SIG-M5 treated with dmso at 0.1 percent for 504 hours (cell line): ENCODE measurements at regions not wholly inside any gene's neighbourhood (a gene's known extent, or its start where the extent isn't known, plus 50 kb on each side); places are given as distances from the start of the nearest gene placed in this dataset.
"Not testable (repeated sequence)": the region's sequence is repeated elsewhere in the genome, so short reads cannot be mapped to it uniquely, and the experiment has no call there.

Source experiments
- DNase-seq: peaks from one replicate; lab custom pipeline; 2025; ENCODE audit not compliant: unreplicated experiment; lab: John Stamatoyannopoulos, UW

DNA sequence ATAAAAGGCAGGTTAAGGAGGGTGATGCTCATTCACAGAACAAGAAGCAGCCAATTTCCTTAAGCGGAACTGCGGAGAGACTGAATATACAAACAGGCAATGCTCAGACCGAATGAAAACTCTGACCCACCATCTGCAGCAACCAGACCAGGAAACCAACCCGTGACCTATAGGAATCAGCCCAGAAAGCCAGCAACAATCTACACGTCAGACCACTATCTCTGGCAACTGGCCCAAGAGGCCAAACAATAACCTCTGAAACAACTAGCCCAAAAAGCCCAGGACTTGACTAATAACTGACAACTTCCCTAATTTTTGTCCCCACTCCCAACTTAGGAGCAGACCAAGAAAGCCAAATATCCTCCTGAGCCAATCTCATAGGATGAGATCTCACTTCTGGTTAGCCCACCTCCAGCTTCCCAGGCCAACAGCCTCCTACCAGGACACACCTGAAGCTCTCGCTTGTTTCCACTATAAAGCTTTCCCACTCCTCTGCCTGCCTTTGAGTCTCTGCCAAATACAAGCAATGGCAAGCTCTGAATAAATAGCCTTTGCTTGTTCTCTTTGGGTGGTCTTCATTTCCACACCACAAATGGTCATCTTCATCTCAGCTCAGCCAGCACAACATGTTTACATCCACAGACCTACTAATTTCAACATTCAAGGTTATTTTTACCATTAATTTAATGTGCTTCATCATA, 168.5 kb downstream of the HSD17B3 start:
- no peak for DNase-seq

- no peak for DNase-seq
Measured at GRCh38 chr9:96131825-96132224, 170.2 kb downstream of the HSD17B3 start.

GRCh38 chr9:96130970-96131369, 171.0 kb downstream of the HSD17B3 start:
- no peak for DNase-seq

DNA sequence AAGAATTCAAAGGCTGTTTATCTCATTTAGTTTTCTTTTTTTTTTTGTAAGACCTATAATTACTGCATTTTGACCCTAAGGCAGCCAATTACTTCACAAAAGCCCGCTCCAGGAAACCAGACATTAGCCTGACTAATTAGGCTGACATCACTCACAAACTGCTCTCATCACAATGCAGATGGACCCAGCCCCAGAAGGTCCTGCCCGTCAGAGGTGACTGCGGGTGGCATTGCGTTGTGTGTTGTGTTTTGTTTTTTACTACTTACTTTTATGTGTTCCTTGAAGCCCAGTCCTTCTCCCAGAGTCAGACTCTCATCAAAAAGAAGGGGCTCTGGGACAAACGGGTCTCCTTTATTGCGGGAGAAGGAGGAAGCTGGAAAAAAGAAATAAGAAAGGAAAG, 172.2 kb downstream of the HSD17B3 start:
- no peak for DNase-seq

DNA sequence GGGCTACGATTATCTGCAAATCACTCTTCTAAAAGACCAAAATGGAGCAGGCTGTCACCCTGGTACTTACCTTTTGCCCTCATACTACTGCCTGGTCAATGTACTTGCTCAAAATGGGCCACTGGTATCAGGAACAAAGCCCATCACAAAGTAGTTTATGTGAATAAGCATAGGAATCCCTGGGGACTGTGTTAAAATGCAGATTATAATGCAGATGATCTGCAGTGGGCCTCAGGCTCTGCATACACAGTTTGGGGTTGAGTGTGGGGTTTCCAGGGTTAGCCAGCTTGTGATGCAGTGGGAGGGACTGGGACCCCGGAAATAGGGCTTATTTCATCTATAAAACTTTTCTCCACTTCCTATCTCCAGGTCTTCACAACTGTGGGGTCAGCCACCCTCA, 173.1 kb downstream of the HSD17B3 start:
- no peak for DNase-seq

DNA sequence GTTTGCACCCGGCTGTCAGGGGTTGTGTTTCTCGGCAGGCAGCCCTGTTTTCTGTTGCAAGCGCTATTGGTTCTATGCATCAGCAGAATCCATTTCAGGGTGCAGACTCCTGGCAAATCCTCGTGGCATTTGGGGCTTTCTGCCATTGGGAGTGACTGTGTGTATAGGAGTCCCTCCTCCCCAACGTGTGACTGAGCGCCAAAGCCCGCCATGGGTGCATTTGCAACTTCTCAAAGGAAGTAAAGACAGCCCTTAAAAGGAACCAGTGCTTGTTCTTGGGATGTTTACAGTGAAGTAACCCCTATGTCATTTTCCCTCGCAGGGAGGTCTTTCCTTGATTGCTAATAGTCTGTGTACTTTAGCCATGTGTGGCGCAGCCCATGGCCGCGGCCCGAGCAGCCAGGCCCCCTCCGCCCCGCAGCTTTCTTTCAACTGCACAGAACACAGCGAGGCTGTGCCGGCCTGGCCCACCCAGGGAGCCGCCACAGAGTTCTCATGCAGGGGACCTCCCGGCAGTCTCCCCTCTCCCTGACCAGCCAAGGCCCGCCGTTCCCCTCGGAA, 175.6 kb downstream of the HSD17B3 start:
- no peak for DNase-seq

DNA sequence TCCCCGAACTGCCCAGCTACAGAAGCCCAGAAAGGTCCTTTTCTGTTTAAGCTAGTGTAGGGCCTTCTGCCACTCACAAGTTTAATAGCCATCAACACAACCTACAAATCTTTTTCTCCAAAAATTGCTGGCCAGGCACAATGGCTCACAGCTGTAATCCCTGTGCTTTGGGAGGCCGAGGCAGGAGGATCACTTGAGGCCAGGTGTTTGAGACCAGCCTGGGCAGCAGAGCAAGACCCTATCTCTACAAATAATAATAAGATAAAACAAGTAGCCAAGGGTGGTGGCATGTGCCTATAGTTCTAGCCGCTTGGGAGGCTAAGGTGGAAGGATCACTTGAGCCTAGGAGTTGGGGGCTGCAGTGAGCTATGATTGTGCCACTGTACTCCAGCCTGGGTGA, 176.4 kb downstream of the HSD17B3 start:
- DNase-seq: no peak

DNA sequence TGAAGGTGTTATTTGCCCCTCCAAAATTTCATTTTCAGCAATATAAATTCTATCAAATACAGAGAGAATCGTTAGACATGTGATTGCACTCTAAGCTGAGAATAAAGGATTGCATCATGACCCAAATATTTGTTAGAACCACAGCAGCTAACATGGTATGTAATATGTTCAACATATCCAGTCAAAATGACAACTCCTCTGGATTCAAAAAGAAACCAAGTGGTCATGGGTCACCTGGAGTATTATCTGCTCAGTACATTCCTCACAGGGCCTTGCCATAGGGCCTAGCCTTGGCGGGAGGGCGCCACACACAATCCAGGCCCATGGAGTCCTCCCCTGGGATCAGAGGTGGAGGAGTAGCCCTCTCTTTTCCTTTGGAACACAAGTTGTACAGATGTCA, 179.2 kb downstream of the HSD17B3 start:
- no peak for DNase-seq

DNA sequence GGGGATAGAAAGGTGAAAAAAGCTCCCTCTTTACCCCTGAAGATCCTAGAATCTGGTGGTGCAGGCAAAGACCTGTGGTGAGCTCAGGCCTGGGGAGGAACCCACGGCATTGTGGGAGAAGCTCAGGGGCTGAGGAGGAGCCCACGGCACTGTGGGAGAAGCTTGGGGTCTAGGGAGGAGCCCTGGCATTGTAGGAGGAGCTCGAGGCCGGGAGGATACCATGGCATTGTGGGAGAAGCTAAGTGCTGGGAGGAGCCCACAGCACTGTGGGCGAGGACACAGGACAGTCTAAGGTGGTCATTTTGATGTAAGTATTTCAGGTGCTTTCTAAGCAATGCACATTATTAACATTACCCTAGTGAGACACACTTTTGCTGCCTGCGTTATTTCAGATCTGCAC, 179.7 kb downstream of the HSD17B3 start:
- DNase-seq: no peak

DNA sequence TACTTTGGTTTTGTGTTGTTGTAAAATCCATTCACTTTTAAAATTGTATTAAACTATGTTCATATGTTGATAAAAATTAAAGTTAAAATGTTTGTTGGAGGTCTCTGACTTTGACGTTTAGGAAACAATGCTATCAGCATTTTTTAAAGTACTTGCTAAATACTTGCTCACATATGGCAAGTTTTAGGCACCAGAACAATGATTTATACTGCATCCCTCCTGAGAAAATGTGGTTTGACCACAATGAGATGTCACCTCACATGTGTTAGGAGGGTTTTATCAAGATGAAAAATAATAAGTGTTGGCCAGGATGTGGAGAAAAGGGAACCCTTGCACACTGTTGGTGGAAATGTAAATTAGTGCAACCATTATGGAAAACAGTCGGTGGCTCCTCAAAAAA, 180.8 kb downstream of the HSD17B3 start:
- no peak for DNase-seq

- peak; percentile 34 for DNase-seq
Measured at GRCh38 chr9:96117398-96118080, 184.4 kb downstream of the HSD17B3 start.

DNA sequence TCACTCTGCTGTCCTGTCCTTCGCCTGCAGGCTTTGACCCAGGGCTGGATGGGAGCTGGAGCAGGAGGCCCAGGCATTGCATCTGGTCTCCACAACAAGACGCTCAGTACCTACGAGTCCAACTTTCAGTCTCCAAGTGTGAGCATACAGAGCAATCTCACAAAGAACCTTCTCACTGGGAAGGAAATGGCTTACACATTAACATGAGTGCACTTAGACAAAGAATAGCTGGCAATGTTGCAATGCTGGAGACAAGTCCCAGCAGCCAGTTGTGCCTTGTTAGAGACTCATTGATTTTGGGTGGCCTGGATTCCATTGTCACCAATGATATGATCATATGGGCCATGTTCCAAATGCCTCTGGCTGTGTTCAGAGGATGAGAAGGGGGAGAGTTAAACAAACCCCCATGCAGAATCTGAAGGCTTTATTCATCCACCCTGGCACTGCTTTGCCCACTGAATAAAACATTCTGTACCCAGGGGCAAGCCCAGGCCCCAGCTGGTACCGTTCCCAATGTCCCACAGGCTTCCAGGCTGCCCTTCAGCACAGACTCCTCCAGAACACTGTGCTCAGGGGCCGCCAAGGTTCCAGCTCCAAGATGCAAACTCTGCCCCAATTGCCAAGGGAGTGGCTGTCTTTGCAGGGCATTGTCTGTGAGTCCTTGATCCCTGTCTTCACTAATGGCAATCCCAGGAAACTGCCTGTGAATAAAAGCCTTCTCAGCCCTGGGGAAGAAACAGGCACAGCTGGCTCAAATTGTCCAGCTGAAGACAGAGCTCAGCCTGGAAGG, 185.5 kb downstream of the HSD17B3 start:
- no peak for DNase-seq

DNA sequence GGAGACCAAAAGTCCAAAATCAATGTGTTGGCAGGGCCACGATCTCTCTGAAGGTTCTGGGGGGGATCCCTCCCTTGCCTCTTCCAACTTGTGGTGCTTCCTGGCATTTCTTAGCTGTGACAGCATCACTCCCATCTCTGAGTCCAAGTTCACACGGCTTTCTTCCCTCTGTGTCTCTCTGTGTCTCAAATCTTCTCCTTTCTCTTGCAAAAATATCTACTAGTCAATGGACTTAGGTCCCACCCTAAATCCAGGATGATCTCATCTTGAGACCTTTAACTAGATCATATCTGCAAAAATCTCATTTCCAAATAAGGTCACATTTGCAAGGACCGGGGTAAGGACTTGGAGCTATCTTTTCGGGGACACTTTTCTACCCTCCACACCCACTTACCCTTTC, 186.1 kb downstream of the HSD17B3 start:
- DNase-seq: no peak

DNA sequence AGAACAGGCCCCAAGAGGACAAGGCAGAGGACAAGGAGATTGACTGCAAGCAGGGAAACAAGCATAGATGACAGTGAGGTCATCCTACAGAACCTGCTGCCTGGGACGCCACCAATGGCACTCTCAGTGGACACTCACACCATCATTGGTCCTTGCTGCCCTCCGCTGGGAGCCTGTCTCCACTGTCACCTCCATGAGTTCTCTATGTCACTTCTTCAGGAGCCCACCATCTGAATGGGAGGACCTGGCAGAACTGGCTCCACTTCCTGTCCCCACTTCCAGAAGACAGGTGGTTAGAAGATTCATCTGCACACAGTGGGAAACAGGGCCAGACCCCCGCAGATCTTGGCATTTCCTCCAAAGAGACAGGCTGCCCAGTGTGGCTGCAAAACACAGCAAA, 188.9 kb downstream of the HSD17B3 start:
- DNase-seq: no peak

DNA sequence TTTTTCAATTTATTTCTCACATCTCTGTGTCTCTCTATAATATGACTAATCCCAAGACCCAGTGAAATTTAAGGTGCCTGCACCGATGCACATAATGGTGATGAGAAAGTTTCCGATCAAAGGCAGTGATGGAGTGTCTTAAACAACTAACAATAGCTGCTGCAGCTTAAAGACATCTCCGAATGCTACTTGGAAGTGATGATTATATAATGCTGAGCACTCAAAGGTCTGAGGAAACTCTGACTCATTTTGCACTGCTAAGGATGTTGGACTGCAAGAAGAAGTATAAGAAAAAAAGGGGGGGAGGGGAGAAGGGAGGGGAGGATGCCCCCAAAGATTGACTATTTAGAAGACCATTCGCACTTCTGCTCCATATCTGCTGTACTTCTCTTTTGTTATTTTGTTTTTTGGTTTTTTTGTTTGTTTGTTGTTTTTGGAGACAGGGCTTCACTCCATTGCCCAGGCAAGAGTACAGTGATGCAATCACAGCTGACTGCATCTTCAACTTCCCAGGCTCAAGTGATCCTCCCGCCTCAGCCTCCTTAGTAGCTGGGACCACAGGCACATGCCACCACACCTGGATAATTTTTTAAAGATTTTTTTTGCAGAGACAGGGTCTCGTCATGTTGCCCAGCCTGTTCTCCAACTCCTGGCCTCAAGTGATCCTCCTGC, 192.2 kb downstream of the HSD17B3 start:
- DNase-seq: peak; percentile 36

DNA sequence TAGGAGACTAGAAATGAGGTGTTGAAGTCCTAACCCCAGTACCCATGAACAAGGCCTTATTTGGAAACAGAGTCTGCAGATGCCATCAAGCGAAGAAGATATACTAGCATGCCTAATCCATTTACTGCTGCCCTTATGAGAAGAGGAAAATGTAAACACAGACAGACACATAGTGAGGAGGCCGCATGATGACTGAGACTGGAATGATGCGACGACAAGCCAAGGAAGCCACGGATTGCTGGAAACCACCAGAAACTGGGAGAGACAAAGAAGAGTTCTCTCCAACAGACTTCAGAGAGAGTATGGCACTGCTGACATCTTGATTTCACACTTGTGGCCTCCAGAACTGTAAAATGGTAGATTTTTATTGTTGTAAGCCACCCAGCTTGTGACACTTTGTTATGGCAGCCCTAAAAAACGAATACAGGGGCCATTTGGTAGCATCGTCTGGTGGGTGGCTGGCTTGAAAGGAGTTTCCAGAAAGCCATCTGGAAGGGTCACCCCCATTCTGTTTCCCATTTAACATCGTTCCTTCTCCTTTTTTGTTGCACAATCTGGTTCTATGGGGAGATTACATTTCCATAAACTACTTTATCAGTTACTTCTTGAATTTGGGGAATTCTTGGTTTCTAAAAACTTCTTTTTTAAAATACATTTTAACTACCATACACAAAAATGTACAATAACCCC, 193.1 kb downstream of the HSD17B3 start:
- DNase-seq: peak; percentile 10

GRCh38 chr9:96107436-96107835, 194.5 kb downstream of the HSD17B3 start:
- DNase-seq: no peak

GRCh38 chr9:96100385-96101300, 201.3 kb downstream of the HSD17B3 start:
- no peak for DNase-seq

- DNase-seq: not testable (repeated sequence)
Measured at GRCh38 chr9:96090630-96091029, 211.3 kb downstream of the HSD17B3 start.
